ENCODE measurements at regions not wholly inside any gene's neighbourhood (a gene's known extent, or its start where the extent isn't known, plus 50 kb on each side); places are given as distances from the start of the nearest gene placed in this dataset.

DNA sequence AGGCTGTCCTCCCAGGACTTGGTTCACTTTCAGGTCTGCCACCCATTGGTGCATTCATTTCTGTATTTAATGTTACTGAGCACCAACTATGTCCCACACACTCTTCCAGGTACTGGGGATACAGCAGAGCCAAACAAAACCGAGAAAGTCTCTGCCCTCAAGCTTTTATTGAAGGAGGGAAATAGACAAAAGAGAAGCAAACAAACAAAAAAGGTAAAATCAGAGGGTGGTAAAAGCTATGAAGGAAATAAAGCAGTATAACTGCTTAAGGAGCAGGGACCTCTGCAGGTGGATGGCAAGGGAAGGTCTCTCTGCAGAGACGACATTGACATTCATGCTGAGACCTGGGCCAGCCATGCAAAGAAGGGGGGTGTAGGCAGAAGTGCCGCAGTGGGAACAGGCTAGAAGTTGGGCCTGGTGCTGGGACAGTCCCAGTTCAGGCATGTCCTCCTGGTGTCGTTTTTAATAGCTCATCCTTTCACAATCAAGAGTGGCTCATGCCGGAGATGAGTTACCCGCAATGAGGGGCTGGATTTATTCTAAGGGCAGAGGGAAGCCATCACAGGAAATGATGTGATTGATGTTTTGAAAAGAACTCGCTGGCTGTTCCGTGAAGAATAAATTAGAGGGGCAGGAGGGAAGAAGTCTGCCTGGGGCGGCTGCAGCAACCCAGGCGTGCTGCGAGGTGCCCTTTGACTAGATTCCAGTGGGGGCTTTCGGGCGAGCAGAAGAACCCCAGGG, 72.8 kb downstream of the IRF2BPL start:
- TF ChIP-seq, protein P1, sequence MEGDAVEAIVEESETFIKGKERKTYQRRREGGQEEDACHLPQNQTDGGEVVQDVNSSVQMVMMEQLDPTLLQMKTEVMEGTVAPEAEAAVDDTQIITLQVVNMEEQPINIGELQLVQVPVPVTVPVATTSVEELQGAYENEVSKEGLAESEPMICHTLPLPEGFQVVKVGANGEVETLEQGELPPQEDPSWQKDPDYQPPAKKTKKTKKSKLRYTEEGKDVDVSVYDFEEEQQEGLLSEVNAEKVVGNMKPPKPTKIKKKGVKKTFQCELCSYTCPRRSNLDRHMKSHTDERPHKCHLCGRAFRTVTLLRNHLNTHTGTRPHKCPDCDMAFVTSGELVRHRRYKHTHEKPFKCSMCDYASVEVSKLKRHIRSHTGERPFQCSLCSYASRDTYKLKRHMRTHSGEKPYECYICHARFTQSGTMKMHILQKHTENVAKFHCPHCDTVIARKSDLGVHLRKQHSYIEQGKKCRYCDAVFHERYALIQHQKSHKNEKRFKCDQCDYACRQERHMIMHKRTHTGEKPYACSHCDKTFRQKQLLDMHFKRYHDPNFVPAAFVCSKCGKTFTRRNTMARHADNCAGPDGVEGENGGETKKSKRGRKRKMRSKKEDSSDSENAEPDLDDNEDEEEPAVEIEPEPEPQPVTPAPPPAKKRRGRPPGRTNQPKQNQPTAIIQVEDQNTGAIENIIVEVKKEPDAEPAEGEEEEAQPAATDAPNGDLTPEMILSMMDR (IDR thresholded peaks at IDR 0.05 in 4 of 5, conservative IDR thresholded peaks at IDR 0.05 in 1 of 5), result no peak
- TF ChIP-seq POLR2A (IDR thresholded peaks at IDR 0.05), result no peak
